NCI-H1694 treated with DMSO at 0.1 percent for 48 hours (cell line): ENCODE measurements at regions not wholly inside any gene's neighbourhood (a gene's known extent, or its start where the extent isn't known, plus 50 kb on each side); places are given as distances from the start of the nearest gene placed in this dataset.

Source experiments
- DNase-seq: peaks from one replicate; lab custom pipeline; 2025; lab: John Stamatoyannopoulos, UW

DNA sequence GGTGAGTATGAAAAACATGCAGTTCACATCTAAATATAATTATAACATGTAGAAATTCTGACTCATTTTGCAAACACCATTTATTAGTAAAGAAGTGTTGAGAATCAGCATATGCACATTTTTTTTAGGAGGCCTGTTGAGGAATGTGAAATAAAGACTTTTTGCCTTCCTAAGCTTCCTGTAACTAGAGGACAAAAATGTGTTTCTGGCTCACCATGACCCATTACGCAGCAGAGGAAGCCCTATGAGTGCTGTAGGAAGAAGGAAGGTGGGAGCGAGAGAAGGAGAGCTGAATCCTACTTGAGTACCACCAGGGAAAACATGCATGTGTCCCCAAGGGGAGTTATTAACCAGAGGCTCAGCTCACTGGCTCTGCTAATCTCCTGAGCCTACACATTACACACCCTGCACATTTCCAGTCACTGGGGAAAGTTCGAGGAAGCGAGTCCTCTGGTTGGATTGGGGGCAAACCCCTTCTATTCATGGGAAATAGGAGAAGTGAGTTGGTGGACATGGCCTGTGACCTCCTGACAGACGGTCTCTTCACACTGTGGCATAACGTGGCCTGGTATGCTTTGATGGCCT is 540.5 kb upstream of the JAG1 start:
- no peak for DNase-seq

DNA sequence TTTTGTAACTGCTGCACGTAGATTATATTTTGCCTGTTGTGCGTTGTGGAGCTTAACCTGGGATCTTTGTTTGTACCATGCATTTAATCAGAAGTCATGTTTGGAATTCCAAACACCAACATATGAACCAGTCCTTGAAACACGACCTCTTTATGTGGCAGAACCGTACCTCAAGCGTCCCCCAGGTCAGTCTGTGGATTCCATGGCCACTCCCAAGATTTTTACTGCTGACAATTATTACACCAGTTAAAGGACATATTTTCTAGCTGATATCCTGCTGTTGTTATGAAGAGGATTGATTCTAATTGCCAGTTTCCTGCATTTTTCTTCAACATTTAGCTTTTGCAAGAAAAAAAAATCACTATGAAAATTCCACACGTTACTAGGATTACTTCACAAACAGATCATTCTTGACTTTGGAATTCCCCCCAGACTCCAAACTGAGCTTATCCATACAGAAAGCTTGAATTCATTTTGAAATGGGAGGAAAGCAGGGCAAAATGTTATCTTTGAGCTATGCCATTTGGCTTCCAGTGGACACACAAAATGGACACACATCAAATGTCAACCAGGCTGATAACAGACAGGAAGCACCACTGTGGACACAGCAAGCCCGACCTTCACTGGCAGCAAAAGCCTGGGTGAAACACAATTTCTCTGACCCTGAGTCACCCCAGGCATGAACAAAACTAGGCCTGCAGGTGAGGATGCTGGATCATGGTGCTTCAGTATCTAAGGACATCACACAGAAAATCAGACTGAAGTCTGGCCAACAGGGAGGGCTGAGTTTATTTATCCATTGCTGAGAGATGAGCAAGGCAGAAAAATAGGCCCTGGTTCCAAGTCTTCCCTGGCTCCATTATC is 542.9 kb upstream of the JAG1 start:
- no peak for DNase-seq

DNA sequence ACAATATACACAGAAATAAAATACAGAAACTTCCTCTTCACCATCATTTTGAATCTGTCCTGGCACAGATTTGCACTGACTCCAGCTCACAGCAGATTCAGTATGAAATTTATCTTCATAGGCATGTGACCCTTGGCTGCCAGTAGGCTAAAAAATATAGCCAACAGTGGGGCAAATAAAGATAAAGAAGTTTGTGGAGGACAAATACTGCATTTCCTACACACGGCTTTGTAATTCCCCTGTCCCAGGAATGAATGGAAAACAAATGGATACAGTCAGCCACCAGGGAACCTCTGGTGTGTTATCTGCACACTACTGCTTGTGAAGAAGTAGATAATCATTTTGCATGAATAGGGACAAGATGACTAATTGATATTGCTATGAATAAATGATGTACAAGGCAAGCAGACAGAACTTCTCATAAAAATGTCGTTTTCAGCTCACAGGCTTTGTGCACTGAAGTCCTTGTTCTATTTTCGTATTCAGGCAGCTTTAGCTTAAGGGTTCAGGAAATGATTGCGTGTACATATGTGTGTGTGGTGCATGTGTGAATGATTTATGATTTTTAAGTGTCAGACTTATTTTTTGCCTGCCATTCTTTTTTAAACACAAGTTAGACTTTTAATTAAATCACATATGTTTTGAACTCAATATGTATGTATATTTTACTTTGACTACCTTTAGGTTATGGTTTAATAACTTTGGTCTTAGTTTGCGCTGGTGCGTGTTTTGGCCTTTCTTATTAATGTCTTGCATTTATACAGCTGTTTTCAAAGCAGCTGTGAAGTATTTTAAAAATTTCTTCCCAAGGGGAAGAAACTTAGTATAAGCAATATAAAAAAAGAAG is 543.8 kb upstream of the JAG1 start:
- no peak for DNase-seq

DNA sequence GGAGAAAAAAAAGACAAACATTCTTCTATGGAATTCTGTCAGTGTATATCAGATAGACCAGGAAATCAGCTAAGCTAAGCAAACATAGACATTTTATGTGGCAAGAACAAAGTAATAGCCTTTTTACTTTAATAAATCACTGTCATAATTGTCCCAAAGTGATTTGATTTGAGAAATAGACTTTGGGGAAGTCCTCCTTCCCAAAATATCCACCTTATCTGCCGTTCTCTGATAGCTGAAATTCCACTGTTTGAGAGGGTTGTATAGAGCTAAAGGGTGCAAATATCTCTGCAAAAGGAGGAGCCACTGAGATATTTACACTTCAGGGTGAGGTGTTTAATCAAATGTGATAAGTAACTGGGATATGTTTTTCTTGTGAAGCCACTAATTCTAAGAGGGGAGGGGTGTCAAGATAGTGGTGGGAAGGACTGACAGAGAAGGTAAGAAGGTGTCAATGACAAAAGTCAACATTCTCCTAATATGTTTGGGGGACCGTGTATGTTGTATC is 544.4 kb upstream of the JAG1 start:
- no peak for DNase-seq

DNA sequence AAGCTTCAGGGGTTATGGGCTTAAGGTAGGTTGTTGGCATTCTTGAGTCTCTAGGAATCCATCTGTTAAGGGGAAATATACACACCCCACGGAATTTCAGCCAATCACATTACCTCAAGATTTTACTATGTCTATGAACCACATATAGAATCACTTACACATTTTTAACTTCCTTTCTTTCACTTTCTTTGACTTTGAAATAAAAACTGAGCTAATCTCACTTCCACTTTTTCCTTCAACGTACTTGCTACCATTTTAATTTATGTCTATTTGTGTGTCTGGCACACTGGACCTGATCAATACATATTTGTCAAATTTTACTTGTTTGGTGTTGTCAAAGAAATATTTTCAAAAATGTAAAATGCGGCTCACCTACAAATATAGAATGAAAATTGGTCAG is 545.4 kb upstream of the JAG1 start:
- no peak for DNase-seq

DNA sequence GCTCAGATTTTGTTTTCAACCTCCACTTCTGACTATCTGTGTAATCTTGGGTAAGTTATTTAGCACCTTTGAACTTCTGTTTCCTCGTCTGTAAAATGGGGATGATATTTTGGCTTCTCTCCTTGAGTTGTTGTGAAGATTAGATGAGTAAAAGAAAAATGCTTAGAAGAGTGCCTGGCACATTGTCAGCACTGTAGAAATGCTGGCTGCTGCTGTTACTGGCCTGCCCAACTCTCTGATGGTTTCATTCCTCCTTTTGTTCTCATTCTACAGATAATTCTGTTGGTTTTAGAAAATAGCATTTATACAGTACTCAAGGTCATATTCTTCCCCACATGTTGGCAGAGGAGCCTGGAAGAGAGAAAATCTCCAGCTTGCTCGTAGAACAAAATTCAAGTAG is 547.2 kb upstream of the JAG1 start:
- no peak for DNase-seq

DNA sequence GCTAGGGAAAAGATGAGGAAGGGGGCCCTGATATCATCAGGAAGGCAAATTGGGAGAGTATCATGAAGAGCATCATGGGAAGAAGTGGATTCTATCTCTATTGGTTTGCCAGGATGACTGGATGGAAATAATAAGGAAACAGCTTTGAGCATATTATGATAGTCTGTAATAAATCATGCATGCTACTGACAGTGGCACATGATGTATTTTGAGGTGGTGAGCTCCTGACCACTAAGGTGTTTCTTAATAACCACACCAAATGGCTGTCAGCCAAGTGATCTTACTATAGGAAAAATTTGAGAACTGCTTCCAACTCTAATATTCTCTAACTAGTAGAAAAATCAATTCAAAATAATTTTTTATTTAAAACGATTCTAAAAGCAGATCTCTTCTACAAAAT is 548.4 kb upstream of the JAG1 start:
- DNase-seq, result no peak

DNA sequence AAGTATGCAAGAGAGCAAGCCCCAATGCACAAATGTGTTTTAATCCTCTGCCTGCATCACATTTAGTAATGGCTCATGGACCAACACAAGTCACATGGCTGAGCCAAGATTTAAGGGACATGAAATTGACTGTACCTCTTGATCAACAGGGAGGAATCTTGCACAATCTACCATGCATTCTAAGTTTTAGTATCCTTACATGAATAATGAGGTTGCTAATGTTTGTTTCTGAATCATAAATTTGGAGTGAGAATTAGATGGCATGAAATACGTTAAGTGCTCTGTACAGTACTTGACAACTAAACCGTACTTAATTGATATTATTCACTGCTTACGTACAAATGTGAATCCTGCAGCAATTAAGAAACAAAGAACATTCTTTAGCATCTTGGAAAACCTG is 553.8 kb upstream of the JAG1 start:
- DNase-seq, result no peak

DNA sequence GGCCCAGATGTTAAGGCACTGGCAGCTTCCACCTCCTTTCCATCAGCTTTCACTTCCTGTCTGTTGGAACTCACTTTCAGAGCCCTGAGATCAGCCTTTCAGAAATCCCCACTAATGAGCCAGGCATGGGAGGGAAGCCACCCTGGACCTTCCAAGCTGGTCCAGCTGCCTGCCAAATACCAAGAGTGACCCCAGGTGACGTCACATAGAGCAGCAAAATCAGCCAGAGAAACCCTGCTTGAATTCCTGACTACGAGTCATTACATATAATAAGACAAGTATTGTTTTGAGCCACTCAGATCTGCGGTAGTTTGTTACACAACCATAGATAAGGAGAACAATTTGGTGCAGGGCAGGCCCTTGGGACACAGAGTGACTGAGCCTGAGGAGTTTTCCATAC is 556.0 kb upstream of the JAG1 start:
- DNase-seq, result no peak

DNA sequence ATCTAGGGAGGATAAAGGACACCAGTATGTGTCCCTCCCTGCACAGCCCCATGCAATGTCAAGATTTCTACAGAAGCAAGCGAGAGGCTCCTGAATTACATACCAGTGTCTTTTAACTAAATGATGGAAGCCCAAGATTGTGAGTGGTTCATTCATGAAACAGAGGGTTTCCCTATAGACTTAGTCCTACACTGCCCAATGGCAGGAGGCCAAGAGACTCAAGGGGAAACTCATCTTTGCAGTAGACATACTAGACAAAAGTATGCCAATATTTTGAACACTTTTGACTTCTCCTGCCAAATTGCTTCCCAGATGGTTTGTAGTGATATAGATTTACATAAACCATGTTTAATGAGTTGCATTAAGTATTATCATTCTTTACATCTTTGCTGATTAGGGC is 557.2 kb upstream of the JAG1 start:
- DNase-seq, result no peak

DNA sequence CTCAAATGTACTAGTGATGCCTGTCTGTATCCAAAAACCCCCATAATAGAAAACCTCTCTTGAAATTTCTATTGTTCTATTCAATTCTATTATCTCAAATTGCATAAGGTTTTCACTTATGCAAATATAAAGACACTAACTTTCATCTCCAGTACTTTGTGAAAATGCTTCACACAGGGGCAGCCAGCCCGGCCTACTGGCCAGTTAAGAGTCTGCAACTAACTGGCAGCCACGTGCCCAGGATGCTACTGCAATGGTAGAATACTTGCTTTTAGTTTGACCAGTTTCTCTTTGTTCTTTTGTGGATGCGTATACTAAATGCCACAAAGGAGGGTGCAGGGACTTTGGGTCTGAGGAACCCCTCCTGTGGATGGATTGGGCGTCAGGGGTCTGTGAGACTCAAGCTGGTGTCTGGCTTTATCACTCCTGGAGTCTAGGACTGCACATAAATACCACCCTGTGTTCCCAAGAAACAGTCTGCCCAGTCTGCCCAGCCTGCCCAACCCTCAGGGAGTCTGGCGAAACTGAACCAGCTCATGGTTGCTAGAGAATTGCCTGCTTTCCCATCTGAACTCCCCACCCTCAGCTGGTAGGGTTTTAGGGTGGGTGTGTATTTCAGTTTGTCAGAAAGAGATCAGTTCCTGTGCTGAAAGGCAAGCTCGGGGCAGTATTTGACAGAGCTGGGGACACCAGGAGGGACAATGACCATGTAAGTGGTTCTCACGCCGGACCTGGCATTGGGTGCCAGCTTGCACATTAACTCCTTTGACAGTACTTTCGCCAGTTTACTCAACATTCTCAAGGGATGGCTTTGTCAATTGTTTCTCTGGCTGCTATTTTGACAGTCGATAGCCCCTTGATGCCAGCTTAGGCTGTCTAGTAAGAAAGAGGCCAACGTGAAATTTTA is 558.2 kb upstream of the JAG1 start:
- DNase-seq, result no peak

DNA sequence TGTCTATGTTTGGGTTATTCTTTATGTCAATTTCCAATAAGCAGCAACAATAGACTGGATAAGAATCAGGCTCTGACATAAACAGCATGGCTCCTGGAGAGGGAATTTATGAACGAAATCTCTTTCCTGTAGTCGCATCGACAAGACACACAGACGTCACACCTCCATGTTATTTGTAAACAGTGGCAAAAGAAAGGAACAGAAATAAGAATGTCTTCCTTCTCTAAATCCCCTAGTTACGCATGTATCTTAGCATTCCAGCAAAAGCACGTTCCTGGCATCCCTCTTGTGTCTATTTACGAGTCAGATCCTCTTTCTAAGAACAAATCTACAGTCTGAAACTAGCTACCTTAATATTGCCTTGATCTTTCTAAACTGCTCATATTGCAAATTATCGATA is 559.1 kb upstream of the JAG1 start:
- DNase-seq, result no peak

DNA sequence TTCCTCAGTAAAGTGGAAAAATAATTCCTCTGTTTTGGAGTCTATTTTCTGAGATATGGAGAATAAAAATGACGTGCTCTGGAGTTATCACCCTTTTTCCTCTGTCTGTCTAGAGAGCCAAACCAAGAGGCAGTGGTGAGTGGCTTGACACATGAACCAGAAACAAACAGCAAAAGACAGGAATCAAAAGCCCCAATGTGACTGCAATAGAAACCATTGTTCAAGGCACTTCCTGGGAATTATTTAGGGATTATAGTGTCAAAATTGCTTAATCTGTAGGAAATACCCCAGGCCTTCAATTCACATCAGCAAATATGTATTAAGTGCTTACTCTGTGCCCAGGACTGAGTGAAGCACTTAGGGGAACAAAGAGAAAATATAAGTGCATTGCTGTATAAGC is 560.4 kb upstream of the JAG1 start:
- DNase-seq, result no peak

DNA sequence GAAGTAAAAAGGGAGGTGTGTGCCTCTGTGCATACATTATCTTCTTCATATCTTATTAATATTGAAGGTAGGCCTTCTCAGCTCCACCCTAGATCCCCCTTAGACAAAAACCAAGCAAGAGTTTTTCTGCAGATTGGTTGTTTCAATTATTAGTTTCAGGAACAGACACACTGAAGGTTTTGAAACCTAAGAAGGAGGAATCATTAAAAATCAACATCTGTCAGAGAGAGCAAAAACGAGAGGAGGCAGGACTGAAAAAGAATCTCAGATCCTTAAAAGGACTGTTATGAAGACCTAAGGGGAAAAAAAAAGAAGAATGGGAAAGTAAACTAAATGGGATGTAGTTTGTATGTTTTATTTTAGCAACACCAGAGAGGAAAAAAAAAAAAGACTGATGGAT is 560.8 kb upstream of the JAG1 start:
- DNase-seq, result no peak

DNA sequence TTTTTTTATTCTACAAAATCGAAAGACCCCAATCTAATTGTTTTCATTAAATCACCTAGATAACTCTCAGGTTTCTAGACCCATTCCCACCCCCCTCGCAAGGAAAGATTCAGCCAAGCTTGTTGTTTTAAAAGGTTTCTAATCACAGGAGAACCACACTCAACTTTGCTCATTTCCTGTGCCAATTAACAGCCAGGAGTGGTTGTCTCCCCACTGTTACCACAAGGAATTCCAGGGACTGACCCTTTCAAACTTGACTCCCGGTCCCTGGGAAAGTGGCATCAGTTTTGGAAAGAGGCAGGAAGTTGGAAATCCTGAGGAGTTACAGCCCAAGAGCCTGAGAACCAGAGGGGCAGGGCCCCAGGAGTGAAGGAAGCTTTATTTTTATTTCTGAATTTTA is 561.3 kb upstream of the JAG1 start:
- DNase-seq, result no peak

DNA sequence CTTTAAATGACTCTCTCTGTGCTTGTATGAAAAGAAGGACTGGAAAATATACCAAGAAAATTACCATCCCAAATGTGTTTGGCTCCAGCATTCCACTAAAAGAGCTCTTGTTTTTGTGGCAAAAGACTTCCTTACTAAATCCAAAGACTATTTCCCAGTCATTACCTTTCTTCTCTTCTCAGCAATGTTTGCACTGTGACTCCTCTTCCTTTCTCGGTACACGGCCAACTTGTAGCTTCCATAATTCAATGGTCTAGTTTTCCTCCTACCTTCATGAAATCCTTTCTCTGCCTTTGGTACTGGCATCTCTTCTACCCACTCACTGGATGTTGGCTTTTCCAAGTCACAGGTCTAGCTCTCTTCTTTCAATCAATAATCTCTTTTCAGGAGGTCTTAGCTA is 568.5 kb upstream of the JAG1 start:
- DNase-seq, result no peak

DNA sequence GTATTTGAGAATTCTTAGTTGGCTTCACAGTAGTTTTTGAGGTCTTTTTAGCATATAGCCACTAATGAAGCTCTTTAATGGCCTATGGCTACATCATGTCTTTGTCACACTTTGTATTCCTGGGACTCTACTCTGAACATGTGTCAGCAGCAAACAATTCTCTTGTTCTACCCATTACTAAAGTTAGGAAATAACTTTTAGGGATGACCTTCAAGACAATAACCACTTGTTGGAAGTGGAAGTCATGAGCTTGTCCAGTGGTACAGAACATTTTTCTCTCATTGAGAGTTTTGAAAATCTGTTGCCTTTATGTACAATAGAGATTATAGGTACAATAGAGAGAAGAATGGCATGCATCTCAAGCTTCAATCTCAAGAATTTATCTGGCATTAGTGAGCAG is 571.6 kb upstream of the JAG1 start:
- no peak for DNase-seq

DNA sequence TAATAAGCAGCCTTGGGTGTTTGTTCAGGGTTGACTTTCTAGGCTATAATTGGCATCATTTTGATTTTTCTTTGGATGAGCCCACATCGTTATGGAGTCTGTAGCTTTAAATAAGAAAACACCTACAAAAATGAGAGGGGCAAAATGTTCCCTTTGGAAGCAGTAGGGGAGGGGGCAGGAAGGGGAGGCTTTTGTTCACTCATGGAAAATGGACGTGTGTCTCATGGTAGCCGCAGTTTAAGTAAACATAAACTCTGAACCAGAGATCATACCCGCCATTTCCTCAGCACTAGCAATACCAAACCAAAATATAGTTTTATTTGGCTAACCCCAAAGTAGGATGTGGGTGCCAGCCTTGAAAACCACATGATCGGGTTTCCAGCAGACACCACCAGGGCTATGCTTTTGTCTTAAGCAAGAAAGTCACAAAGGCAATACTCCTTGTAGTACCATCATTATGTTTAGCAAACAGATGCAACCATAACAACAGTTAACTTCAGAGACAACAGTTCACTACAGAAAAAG is 572.5 kb upstream of the JAG1 start:
- DNase-seq, result no peak

DNA sequence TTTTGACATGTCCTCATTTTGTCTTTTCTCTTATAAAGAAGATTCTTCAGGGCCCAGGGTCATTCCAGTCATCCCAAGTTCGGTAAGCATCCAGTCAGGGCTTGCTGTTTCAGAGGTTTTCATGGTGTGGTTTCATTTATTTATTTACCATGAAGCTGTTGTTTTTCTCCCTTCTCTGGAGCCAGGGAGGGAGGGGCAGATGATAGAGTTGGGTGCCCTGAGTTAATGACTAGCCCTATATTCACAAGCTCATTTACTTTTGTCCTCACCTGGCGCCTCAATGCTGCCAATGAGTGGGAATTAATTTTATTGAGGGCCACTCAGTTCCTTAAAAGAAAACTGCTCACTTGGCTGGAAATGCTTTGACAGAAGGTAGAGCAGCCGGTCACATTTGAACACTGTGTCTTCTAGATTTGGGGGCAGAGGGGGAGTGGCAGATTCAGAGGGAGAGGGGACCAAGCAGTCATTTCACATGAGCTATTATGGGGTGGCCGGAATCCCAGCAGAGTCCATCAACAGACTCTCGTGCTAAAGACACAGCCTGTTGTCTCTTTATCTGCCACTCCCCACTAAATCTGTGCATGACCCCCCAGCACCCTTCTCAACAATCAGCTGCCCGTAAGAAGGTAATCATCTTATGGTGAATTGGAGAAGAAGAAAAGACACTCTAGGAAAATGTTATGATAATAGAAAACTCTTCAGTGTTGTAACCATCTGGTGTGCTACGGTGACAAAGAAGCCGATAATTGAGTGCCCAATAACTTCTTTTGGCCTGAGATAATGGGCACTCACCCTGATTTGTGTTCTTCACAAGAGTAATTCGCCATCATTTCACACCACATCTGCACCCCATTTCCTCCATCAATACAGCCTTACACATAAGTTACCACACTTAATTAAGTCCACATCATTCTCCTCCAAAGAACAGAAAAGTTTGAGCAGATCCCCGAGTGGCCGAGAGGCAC is 573.5 kb upstream of the JAG1 start:
- no peak for DNase-seq

DNA sequence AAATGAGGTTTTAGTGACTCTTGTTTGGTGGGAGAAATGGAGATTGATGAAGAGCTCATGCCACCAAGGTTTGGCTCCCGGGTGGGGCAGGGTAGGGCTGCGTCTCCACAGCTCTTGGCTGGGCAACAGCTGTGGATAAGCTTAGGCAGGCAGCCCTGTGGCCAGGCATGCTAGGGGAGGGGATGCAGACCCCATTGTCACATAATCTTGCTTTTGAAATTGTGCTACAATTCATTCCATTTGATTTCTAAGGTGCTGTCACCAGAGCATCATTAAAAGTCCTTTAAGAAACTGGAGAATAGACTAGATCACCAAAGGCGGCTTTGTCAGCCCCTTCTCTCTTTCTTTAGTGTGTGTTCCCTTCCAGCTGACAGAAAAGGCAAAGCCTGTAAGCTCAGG is 574.2 kb upstream of the JAG1 start:
- no peak for DNase-seq
